GM06990 (cell line): ENCODE measurements at regions not wholly inside any gene's neighbourhood (a gene's known extent, or its start where the extent isn't known, plus 50 kb on each side); places are given as distances from the start of the nearest gene placed in this dataset.
"Not testable (repeated sequence)": the region's sequence is repeated elsewhere in the genome, so short reads cannot be mapped to it uniquely, and the experiment has no call there.

Source experiments
- DNase-seq: peaks from one replicate; pipeline ENCODE4 v3.0.0-alpha.2; 2011; ENCODE audit not compliant: insufficient read length; ENCODE audit errors: extremely low read depth
- H3K27me3 ChIP-seq: replicated peaks from 2 replicates; pipeline ENCODE4 v1.6.0; 2011; ENCODE audit warnings: low read length; ENCODE audit not compliant: control insufficient read depth, insufficient read depth
- H3K36me3 ChIP-seq: 2 replicates; pipeline ENCODE4 v1.5.1; 2011; ENCODE audit warnings: low read length; ENCODE audit not compliant: control insufficient read depth, insufficient read depth
- H3K4me3 ChIP-seq: replicated peaks from 2 replicates; pipeline ENCODE4 v1.5.1; 2011; ENCODE audit warnings: low read depth, mild to moderate bottlenecking, control low read depth, low read length
- TF ChIP-seq, protein P1 (sequence below): IDR thresholded peaks from 2 replicates; pipeline ENCODE4 v1.5.1; 2011; ENCODE audit warnings: low read length, control low read depth, mild to moderate bottlenecking, inconsistent platforms; ENCODE audit not compliant: insufficient read depth, poor library complexity, severe bottlenecking

DNA sequence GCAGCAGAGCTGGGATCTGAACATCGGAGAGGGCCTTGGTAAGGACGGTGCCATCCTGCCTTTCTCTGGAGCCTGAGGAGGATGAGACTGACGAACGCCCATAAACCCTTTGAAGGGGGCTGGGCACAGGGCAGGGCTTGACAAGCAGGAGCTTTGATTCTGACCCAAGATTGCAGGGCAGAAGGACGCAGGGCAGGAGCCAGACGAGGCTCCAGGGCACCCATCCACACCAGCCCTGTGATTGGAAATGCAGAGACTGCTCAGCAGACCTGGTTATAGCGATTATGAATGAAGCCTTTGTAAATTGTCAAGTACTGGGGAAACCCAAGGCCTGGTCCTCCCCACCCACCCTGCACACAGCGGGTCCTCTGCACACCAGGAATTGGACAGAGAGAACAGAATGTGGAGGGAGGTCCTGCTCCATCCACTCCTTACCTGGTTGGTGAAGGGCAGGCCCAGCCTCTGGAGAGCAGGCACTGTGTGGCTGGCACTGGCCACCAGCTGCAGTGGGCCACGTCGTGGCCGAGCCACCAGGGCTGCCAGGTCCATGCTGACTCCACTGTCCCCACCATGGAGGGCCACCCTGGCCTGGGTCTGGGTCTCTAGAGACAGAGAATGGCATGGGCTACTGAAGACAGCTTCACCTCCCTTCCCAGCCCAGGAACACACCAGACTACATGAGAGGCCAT lies 68.8 kb downstream of the RMI2 start:
- TF ChIP-seq, protein P1, sequence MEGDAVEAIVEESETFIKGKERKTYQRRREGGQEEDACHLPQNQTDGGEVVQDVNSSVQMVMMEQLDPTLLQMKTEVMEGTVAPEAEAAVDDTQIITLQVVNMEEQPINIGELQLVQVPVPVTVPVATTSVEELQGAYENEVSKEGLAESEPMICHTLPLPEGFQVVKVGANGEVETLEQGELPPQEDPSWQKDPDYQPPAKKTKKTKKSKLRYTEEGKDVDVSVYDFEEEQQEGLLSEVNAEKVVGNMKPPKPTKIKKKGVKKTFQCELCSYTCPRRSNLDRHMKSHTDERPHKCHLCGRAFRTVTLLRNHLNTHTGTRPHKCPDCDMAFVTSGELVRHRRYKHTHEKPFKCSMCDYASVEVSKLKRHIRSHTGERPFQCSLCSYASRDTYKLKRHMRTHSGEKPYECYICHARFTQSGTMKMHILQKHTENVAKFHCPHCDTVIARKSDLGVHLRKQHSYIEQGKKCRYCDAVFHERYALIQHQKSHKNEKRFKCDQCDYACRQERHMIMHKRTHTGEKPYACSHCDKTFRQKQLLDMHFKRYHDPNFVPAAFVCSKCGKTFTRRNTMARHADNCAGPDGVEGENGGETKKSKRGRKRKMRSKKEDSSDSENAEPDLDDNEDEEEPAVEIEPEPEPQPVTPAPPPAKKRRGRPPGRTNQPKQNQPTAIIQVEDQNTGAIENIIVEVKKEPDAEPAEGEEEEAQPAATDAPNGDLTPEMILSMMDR: no peak
- no peak for DNase-seq
- H3K36me3 ChIP-seq: no peaks in the 10 kb centered on the region
- no peaks in the 10 kb centered on the region for H3K27me3 ChIP-seq
- H3K4me3 ChIP-seq: no peak overlapping the region

DNA sequence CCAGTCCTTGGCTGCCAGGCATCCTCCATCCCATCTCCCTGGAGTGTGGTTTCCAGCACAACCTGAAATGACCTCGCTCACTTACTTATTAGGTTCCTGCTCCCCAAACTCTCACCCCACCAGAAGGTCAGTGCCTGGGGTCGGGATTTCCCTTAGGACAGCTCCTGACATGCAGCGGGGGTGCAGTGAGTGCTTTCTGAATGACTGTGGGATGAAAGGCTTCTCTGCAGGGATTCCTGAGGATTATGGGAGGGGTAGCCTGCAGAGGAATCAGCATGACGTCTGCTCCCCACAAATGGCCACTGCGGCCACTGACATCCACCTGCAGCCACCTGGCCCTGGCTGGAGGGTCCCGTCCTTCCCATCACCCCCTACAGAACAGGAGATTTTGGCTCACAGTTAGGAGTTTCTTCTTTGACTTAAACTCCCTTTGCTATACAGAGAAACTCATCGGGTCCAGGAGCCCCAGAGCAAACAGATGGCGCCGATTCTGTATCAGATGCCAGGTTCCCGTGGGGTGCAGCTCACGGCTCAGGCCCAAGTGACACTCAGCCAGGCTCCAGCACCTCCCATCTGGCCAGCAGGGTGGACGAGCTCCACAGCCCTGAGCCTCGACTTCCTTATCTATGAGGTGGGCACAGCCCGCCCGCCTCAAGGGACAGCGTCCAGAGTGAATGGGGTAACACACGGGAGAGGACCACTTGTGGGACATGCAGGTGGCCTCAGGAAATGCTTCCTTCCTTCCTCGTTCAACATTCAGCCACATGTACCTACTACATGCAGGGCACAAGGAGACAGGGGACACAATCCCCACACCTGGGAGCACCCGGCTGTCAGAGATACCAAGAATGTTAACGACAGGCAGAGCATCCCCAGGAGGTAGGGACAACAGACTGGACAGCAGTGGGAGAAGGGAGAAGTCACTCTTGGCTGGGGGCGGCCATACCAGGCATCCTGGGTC lies 69.8 kb downstream of the RMI2 start:
- TF ChIP-seq, protein P1: no peak
- no peak for DNase-seq
- H3K36me3 ChIP-seq: no peaks in the 10 kb centered on the region
- no peak overlapping the region for H3K4me3 ChIP-seq
- no peaks in the 10 kb centered on the region for H3K27me3 ChIP-seq

DNA sequence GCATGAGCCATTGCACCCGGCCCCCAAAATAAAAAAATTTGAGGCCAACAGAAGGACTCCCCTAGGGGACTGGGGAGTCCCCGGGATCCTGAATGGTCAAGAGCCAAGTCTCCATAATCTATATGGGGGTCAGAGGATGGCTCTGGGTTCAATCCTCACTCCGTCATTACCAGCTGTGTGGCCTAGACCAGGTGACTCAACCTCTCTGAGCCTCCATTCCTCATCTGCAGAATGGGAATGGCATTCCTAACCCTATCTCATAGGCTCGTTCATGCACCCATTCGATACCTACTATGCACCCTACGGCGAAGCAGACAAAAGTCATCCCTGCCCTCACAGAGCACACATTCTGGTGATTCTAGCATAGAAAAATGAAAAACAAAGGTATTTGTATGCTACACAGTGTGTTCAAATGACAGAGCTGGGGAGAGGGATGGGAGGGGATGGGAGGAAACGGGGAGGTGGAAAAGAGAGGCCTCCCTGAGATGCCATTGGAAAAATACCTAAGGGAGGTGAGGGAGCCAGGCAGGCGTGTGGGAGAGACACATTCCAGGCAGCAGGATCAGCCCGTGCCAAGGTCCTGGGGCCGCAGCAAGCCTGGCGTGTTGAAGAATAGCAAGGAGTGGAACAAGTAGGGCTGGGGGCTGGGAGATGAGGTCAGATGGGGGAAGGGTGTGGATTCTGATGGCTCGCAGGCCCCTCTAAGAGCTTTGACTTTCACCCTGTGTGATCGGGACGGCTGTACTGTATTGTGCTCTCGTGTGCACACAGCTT lies 71.2 kb downstream of the RMI2 start:
- no peaks in the 10 kb centered on the region for H3K36me3 ChIP-seq
- H3K4me3 ChIP-seq: no peak overlapping the region
- H3K27me3 ChIP-seq: no peaks in the 10 kb centered on the region
- no peak for DNase-seq
- TF ChIP-seq, protein P1: no peak

DNA sequence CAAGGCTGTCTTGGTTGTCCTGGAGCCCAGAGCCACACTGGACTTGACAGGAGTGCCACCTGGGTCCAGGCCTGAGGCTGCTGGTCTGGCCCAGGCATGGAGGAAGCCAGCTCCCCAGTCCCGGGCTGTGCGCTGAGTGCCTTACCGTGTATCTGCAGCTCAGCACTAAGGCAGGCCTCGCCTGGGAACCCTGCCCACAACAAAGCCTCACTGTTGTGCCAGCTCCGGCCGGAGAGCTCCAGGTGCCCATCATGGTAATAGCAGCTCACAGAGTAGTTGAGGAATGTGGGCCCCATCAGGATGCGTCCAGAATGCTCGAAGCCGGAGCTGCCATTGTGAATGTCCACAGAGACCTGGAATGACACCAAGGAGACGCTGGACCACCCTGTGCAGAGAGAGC lies 72.2 kb downstream of the RMI2 start:
- no peak for DNase-seq
- H3K36me3 ChIP-seq: no peaks in the 10 kb centered on the region
- H3K27me3 ChIP-seq: no peaks in the 10 kb centered on the region
- H3K4me3 ChIP-seq: no peak overlapping the region
- TF ChIP-seq, protein P1: no peak

DNA sequence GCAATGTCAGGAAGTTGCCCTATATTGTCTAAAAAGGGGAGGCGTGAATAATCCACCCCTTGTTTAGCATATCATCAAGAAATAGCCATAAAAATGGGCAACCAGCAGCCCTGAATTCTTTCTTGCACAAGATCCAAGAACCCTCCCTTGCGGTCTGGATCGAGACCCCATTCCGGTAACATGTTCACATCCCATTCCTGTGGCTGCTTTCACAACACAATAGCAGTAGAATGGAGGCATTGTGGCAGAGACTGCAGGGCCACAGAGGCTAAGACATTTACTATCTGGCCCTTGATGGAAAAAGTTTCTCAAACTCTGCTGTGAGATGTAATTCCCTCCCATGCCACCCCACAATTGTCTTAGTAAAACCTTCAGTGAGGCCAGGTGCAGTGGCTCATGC lies 73.2 kb downstream of the RMI2 start:
- Histone ChIP-seq H3K4me3 (no peak overlapping the region), H3K27me3 (no peaks in the 10 kb centered on the region), H3K36me3 (no peaks in the 10 kb centered on the region)
- DNase-seq: no peak
- TF ChIP-seq, protein P1: no peak

DNA sequence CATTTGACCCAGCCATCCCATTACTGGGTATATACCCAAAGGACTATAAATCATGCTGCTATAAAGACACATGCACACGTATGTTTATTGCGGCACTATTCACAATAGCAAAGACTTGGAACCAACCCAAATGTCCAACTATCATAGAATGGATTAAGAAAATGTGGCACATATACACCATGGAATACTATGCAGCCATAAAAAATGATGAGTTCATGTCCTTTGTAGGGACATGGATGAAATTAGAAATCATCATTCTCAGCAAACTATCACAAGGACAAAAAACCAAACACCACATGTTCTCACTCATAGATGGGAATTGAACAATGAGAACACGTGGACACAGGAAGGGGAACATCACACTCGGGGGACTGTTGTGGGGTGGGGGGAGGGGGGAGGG lies 74.8 kb downstream of the RMI2 start:
- H3K4me3 ChIP-seq, DNase-seq, H3K36me3 ChIP-seq, H3K27me3 ChIP-seq: not testable (repeated sequence)
